HCT116 (cell line): ENCODE measurements at regions not wholly inside any gene's neighbourhood (a gene's known extent, or its start where the extent isn't known, plus 50 kb on each side); places are given as distances from the start of the nearest gene placed in this dataset.

Experiments used
- CBX3 ChIP-seq: IDR thresholded peaks from 2 replicates; pipeline ENCODE4 v1.6.1; 2012; ENCODE audit warnings: low read depth
- CTCF ChIP-seq, 3 experiments: fragments of 200-600 bp in 1 of 3; sonication (generic) in 1 of 3; IDR thresholded peaks in 2 of 3; conservative IDR thresholded peaks in 1 of 3; 2 replicates each; pipeline ENCODE4 v1.5.1; 2012 to 2017; ENCODE audit warnings: low read depth in 2 of 3, low read length in 2 of 3, antibody characterized with exemption in 1 of 3, borderline replicate concordance in 1 of 3, control low read depth in 1 of 3, mild to moderate bottlenecking in 1 of 3, mixed read lengths in 1 of 3, mixed run types in 1 of 3, moderate library complexity in 1 of 3; ENCODE audit not compliant: insufficient read depth in 1 of 3
- EZH2 ChIP-seq: fragments of 200-600 bp; sonication (generic); IDR thresholded peaks from 2 replicates; pipeline ENCODE4 v1.6.1; 2017; ENCODE audit warnings: antibody characterized with exemption, mixed run types
- POLR2A ChIP-seq: IDR thresholded peaks from 2 replicates; pipeline ENCODE4 v1.7.0; 2011; ENCODE audit warnings: borderline replicate concordance; ENCODE audit not compliant: insufficient read depth, insufficient read length; ENCODE audit errors: extremely low read depth
- POLR2AphosphoS5 ChIP-seq: IDR thresholded peaks from 2 replicates; pipeline ENCODE4 v1.6.1; 2011; ENCODE audit warnings: mild to moderate bottlenecking, low read depth, low read length, moderate library complexity
- RAD21 ChIP-seq: IDR thresholded peaks from 2 replicates; pipeline ENCODE4 v1.6.1; 2012; ENCODE audit warnings: low read depth, mild to moderate bottlenecking
- SIN3A ChIP-seq: IDR thresholded peaks from 2 replicates; pipeline ENCODE4 v1.6.1; 2012; ENCODE audit warnings: low read depth
- YY1 ChIP-seq: IDR thresholded peaks from 2 replicates; pipeline ENCODE4 v1.6.1; 2011; ENCODE audit warnings: low read length, low read depth, moderate library complexity, mild to moderate bottlenecking; ENCODE audit not compliant: insufficient replicate concordance; ENCODE audit errors: extremely low read depth
- ZFX ChIP-seq: fragments of 450-650 bp; IDR thresholded peaks from 2 replicates; pipeline ENCODE4 v1.6.1; 2017

DNA sequence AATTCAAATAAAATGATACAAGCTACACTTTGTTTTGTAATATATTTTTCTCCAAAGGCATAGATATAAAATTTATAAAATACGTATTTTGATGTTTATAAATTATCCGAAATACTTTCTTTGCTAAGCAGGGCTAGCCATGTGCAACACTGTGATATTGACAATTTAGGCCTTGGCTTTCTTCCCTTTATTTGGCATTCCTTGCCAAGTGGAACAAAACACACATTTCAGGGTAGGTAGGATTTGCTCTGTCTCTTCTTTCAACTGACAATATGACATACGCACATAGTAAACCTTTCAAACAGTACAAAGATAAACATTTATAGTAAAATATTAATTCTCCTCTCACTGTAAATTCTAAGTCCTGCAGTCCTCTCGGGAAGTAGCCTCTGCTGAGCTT, 103.3 kb upstream of the POT1 start:
- TF ChIP-seq RAD21, result no peak
- TF ChIP-seq CTCF (IDR thresholded peaks at IDR 0.05 in 2 of 3, conservative IDR thresholded peaks at IDR 0.05 in 1 of 3; ENCODE audit: borderline replicate concordance in 1 of 3, insufficient read depth in 1 of 3, low read depth in 2 of 3, low read length in 2 of 3), result no peak
- TF ChIP-seq SIN3A, result no peak
- TF ChIP-seq ZFX, result no peak
- TF ChIP-seq POLR2A, result no peak
- TF ChIP-seq POLR2AphosphoS5, result no peak
- no peak for TF ChIP-seq YY1
- TF ChIP-seq EZH2, result no peak
- TF ChIP-seq CBX3, result no peak
